Spleen (tissue), 11 donors: ENCODE measurements at regions not wholly inside any gene's neighbourhood (a gene's known extent, or its start where the extent isn't known, plus 50 kb on each side); places are given as distances from the start of the nearest gene placed in this dataset.

Source experiments
- DNase-seq: peaks from one replicate; pipeline ENCODE4 v3.0.0-alpha.2; 2020
- H3K27ac ChIP-seq, 8 donors: fragments of 200-600 bp; sonication (generic) in 7 of 8; 1 replicate in 4 of 8; 2 replicates in 4 of 8; pipeline versions ENCODE4 v1.5.0 to v1.8.0; 2016 to 2021; ENCODE audit warnings: inconsistent platforms in 4 of 8, mild to moderate bottlenecking in 4 of 8, moderate library complexity in 1 of 8
- H3K27me3 ChIP-seq, 7 donors: fragments of 200-600 bp; sonication (generic) in 6 of 7; replicated peaks in 1 of 7; 1 replicate in 4 of 7; 2 replicates in 3 of 7; pipeline versions ENCODE4 v1.5.0 to v1.8.0; 2016 to 2021; ENCODE audit warnings: inconsistent platforms in 3 of 7, mild to moderate bottlenecking in 1 of 7
- H3K36me3 ChIP-seq, 6 donors: fragments of 200-600 bp; sonication (generic) in 5 of 6; 1 replicate in 4 of 6; 2 replicates in 2 of 6; pipeline versions ENCODE4 v1.5.0 to v1.8.0; 2016 to 2021; ENCODE audit warnings: inconsistent platforms in 2 of 6
- H3K4me1 ChIP-seq, 6 donors: fragments of 200-600 bp; sonication (generic) in 5 of 6; 1 replicate in 3 of 6; 2 replicates in 3 of 6; pipeline versions ENCODE4 v1.5.0 to v1.8.0; 2016 to 2021; ENCODE audit warnings: inconsistent platforms in 3 of 6
- H3K4me3 ChIP-seq, 8 donors: fragments of 200-600 bp; sonication (generic) in 7 of 8; 1 replicate in 4 of 8; 2 replicates in 4 of 8; pipeline versions ENCODE4 v1.5.0 to v1.8.0; 2016 to 2021; ENCODE audit warnings: inconsistent platforms in 4 of 8, mild to moderate bottlenecking in 4 of 8, moderate library complexity in 2 of 8
- H3K9me3 ChIP-seq, 8 donors: fragments of 200-600 bp; sonication (generic) in 7 of 8; 1 replicate in 4 of 8; 2 replicates in 4 of 8; pipeline versions ENCODE4 v1.5.0 to v1.8.0; 2016 to 2021; ENCODE audit warnings: inconsistent platforms in 4 of 8
- POLR2A ChIP-seq, 3 donors: fragments of 450-650 bp; IDR thresholded peaks; one replicate each; pipeline ENCODE4 v1.5.1; 2017; ENCODE audit warnings: antibody characterized with exemption in 3 of 3, mild to moderate bottlenecking in 1 of 3
- POLR2AphosphoS5 ChIP-seq, 3 donors: sonication (generic); formaldehyde crosslinking; IDR thresholded peaks; one replicate each; pipeline ENCODE4 v1.5.1; 2017; ENCODE audit warnings: antibody characterized with exemption in 3 of 3
- whole genome bisulfite sequencing, 5 donors: extraction: QIAGEN DNeasy Blood & Tissue Kit in 3 of 5; methylation state at CpG; one replicate each; pipeline versions ENCODE4 v1.1.5 to v1.1.7; 2013 to 2018; 5-methylcytosine and 5-hydroxymethylcytosine counted together
- intact Hi-C: fragments of 100-400 bp; cut with DNase I; formaldehyde crosslinking; loops from one replicate; pipeline ENCODE4 v1.15.0; 2023; ENCODE audit warnings: low total_unique reads
- small RNA-seq, 4 donors: library from RNA; depleted of rRNA; stranded (forward); fragments of <200 nt; gene quantifications; one replicate each; pipeline ENCODE3, GENCODE V24; 2016
- TF ChIP-seq, protein P1 (sequence below), 11 experiments: fragments of 200-600 bp in 7 of 11; fragments of 450-650 bp in 4 of 11; sonication (generic) in 4 of 11; IDR thresholded peaks in 8 of 11; conservative IDR thresholded peaks in 3 of 11; 1 replicate in 7 of 11; 2 replicates in 4 of 11; pipeline versions ENCODE4 v1.4.0 to v1.8.0; 2016 to 2021; ENCODE audit warnings: antibody characterized with exemption in 11 of 11, inconsistent platforms in 4 of 11, mild to moderate bottlenecking in 1 of 11
- donor health status: healthy with polysubstance abuse.
- donor health status: DM: no; HTN: no; CAD: no; lungs with moderate emphysema.
- donor health status: DM: no; HTN: no; CAD: no.
- donor health status: Bipolar disorder and iron deficiency.
- donor health status: healthy.
- donor health status: DM: no; HTN: no; CAD: no.
- donor health status: DM: yes; HTN: yes; CAD: no.

DNA sequence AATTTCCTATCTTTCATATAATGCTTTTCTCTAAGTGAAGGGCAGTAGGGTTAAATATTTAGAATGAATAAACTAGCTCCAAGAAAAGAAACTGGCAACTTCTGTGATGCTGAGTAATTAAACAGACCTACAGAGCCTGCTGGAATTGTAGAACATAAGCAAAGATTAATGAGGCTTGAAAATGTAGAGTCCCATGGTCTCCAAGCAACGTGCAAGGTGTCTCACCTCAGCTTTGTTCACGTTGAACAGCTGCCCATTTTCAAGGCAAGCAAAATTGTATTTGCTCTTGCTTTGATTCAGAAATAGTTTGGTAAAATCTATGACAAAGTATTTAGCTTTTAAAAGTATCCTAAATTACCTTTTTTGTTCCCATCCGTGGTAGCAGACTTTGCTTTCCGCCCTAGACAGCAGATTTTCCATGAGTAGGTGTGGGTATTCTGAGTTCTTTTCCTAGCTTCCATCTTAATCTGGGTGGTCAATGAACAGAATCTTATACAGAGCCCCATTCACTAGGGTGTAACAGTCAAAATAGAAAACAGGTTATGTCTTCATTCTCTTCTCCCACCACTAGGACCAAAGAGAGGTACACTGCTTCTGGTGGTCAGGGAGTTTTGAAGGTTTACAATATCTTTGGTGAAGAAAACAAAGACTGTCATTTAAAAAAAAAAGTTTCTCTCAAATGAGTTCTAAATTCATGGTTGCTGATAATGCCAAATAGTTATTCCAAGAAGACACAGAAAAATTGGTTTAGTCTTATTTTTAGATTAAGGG lies 52.1 kb upstream of the TYRP1 start:
- no peaks in the 10 kb centered on the region for H3K27me3 ChIP-seq
- DNase-seq: no peak
- intact Hi-C loops: no loop called here
- H3K36me3 ChIP-seq: no peaks in the 10 kb centered on the region
- WGBS, 5 donors: 56 to 74% (median 69%) methylated on average over 4 of the region's 4 CpGs
- no peak overlapping the region for H3K27ac ChIP-seq
- H3K9me3 ChIP-seq: no peaks in the 10 kb centered on the region
- no peak for TF ChIP-seq POLR2AphosphoS5 (IDR thresholded peaks at IDR 0.05)
- TF ChIP-seq POLR2A (IDR thresholded peaks at IDR 0.05): no peak
- TF ChIP-seq, protein P1, sequence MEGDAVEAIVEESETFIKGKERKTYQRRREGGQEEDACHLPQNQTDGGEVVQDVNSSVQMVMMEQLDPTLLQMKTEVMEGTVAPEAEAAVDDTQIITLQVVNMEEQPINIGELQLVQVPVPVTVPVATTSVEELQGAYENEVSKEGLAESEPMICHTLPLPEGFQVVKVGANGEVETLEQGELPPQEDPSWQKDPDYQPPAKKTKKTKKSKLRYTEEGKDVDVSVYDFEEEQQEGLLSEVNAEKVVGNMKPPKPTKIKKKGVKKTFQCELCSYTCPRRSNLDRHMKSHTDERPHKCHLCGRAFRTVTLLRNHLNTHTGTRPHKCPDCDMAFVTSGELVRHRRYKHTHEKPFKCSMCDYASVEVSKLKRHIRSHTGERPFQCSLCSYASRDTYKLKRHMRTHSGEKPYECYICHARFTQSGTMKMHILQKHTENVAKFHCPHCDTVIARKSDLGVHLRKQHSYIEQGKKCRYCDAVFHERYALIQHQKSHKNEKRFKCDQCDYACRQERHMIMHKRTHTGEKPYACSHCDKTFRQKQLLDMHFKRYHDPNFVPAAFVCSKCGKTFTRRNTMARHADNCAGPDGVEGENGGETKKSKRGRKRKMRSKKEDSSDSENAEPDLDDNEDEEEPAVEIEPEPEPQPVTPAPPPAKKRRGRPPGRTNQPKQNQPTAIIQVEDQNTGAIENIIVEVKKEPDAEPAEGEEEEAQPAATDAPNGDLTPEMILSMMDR (IDR thresholded peaks at IDR 0.05 in 8 of 11, conservative IDR thresholded peaks at IDR 0.05 in 3 of 11): no peak
- no peaks in the 10 kb centered on the region for H3K4me1 ChIP-seq
- H3K4me3 ChIP-seq: no peak overlapping the region

Small RNA genes in the stretch of these regions (small RNA-seq; reads per million reads assigned to genes)
- gene AL161788.1 (0 reads per million in 4 donors), gene AL162413.1 (0 reads per million in 4 donors), gene AL592227.1 (0 reads per million in 4 donors), gene RNU2-47P (0 to 0.08 (median 0.03) reads per million in 4 donors)
